ENCODE measurements at regions not wholly inside any gene's neighbourhood (a gene's known extent, or its start where the extent isn't known, plus 50 kb on each side); places are given as distances from the start of the nearest gene placed in this dataset.

DNA sequence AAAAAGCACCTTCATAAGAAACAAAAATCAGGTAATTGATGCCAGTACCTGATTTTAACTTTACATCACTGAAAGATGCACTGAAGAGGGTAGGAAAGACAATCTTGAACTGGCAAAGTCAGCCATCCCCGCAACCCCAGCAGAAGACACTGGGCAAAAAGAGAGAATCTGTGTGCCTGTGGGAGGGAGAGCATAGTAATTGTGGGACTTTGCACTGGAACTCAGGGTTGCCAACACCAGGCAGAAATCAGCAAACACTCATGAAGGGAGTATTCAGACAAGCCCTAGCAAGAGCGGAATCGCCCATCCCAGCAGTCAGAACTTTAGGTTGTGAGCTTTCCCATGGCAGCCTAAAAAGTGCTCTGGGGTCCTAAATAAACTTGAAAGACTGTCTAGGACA lies 344.6 kb upstream of the GJE1 start:
- Histone ChIP-seq H3K9me3 (ENCODE audit: low read depth) (no peaks in the 10 kb centered on the region), H3K4me3 (no peak overlapping the region), H3K4me2 (no peak overlapping the region), H3K79me2 (no peaks in the 10 kb centered on the region), H2AFZ (no peak overlapping the region), H4K20me1 (ENCODE audit: insufficient read depth, poor library complexity, severe bottlenecking) (no peaks in the 10 kb centered on the region), H3K9me2 (replicated peaks; ENCODE audit: insufficient read depth) (no peaks in the 10 kb centered on the region), H3K27ac (no peak overlapping the region), H3K4me1 (ENCODE audit: insufficient read depth) (no peaks in the 10 kb centered on the region), H3K36me3 (replicated peaks; ENCODE audit: insufficient read depth, low read depth) (no peaks in the 10 kb centered on the region), H3K27me3 (no peaks in the 10 kb centered on the region)
- no peak for DNase-seq (ENCODE audit: low spot score)
- 92% methylated on average over 3 of the region's 3 CpGs for WGBS (ENCODE audit: low lambda C conversion rate, missing lambda C conversion rate)
- TF ChIP-seq, protein P1, sequence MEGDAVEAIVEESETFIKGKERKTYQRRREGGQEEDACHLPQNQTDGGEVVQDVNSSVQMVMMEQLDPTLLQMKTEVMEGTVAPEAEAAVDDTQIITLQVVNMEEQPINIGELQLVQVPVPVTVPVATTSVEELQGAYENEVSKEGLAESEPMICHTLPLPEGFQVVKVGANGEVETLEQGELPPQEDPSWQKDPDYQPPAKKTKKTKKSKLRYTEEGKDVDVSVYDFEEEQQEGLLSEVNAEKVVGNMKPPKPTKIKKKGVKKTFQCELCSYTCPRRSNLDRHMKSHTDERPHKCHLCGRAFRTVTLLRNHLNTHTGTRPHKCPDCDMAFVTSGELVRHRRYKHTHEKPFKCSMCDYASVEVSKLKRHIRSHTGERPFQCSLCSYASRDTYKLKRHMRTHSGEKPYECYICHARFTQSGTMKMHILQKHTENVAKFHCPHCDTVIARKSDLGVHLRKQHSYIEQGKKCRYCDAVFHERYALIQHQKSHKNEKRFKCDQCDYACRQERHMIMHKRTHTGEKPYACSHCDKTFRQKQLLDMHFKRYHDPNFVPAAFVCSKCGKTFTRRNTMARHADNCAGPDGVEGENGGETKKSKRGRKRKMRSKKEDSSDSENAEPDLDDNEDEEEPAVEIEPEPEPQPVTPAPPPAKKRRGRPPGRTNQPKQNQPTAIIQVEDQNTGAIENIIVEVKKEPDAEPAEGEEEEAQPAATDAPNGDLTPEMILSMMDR (IDR thresholded peaks at IDR 0.05; ENCODE audit: poor library complexity) = no peak
- no peak for TF ChIP-seq EZH2phosphoT487 (IDR thresholded peaks at IDR 0.05; ENCODE audit: low read depth, severe bottlenecking, unreplicated experiment)
- no peak for TF ChIP-seq EZH2 (IDR thresholded peaks at IDR 0.05; ENCODE audit: borderline replicate concordance)

DNA sequence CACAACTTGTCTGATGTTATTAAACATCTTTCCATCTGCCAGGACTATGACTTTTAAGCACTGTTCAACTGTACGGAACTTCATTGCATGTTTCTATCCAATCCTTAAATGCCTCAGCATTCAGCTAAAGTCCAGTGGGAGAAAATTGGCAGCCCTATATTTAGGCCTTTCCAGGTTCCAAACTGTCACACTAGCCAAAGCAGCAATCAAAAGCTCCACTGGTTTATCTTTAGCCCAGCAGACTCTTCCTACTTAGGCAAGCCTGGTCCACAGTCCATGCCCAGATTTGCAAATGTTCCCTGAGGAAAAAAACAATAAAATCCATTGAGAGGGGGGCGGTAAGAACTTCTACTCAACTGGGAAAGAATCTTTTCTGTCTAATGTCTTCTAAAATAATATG lies 349.1 kb upstream of the GJE1 start:
- Histone ChIP-seq H3K4me1 (ENCODE audit: insufficient read depth) (no peaks in the 10 kb centered on the region), H3K9me2 (replicated peaks; ENCODE audit: insufficient read depth) (no peaks in the 10 kb centered on the region), H4K20me1 (ENCODE audit: insufficient read depth, poor library complexity, severe bottlenecking) (no peaks in the 10 kb centered on the region), H3K9me3 (ENCODE audit: low read depth) (no peaks in the 10 kb centered on the region), H3K4me2 (no peak overlapping the region), H3K4me3 (no peak overlapping the region), H3K79me2 (no peaks in the 10 kb centered on the region), H3K36me3 (replicated peaks; ENCODE audit: insufficient read depth, low read depth) (no peaks in the 10 kb centered on the region), H3K27me3 (no peaks in the 10 kb centered on the region), H2AFZ (no peak overlapping the region), H3K27ac (no peak overlapping the region)
- WGBS (ENCODE audit: low lambda C conversion rate, missing lambda C conversion rate) = 87% methylated on average over 2 of the region's 2 CpGs
- no peak for DNase-seq (ENCODE audit: low spot score)
- TF ChIP-seq, protein P1 (IDR thresholded peaks at IDR 0.05; ENCODE audit: poor library complexity) = no peak
- TF ChIP-seq EZH2 (IDR thresholded peaks at IDR 0.05; ENCODE audit: borderline replicate concordance) (no peak), EZH2phosphoT487 (IDR thresholded peaks at IDR 0.05; ENCODE audit: low read depth, severe bottlenecking, unreplicated experiment) (no peak)

DNA sequence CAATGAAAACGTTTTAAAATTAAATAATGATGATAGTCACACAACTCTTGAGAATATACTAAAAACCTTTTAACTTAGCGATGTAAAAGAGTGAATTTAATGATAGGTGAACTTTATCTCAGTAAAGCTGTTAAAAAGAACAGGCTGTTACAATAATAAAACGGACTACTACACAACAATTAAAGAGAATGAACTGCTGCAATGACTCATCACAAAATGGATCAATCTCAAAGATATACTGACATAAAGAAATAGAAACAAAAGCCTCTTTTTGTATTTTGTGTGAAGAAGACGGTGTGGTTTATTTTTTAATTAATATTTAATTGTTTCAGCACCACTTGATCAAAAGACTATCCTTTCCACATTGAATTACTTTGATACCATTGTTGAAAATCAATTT lies 352.4 kb upstream of the GJE1 start:
- no peak for TF ChIP-seq EZH2phosphoT487 (IDR thresholded peaks at IDR 0.05; ENCODE audit: low read depth, severe bottlenecking, unreplicated experiment)
- TF ChIP-seq, protein P1 (IDR thresholded peaks at IDR 0.05; ENCODE audit: poor library complexity) = no peak
- TF ChIP-seq EZH2 (IDR thresholded peaks at IDR 0.05; ENCODE audit: borderline replicate concordance) = no peak
- Histone ChIP-seq H2AFZ (no peak overlapping the region), H3K9me2 (replicated peaks; ENCODE audit: insufficient read depth) (no peaks in the 10 kb centered on the region), H3K4me1 (ENCODE audit: insufficient read depth) (no peaks in the 10 kb centered on the region), H3K4me2 (no peak overlapping the region), H3K27me3 (no peaks in the 10 kb centered on the region), H3K27ac (no peak overlapping the region), H3K9me3 (ENCODE audit: low read depth) (no peaks in the 10 kb centered on the region), H3K36me3 (replicated peaks; ENCODE audit: insufficient read depth, low read depth) (no peaks in the 10 kb centered on the region), H3K4me3 (no peak overlapping the region), H4K20me1 (ENCODE audit: insufficient read depth, poor library complexity, severe bottlenecking) (no peaks in the 10 kb centered on the region), H3K79me2 (no peaks in the 10 kb centered on the region)
- WGBS (ENCODE audit: low lambda C conversion rate, missing lambda C conversion rate) = 70% methylated on average over 4 of the region's 4 CpGs
- DNase-seq (ENCODE audit: low spot score) = no peak

DNA sequence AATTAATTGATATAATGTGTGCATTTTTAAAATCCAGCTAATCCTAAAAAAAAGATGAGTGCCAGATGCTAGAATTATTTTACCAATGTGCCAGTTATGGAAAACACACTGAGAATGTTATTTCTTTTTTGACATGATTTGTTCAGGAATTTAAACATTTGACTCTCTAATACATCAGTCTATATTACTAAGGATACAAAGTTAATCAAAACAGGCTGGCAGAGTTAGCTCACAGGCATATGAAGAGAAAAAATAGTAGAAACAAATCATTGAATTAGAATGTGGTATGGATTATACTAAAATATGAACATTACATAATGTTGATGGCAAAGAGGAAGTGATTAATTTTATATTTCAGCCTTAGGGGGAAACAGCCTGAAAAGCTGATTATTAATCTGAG lies 368.3 kb upstream of the GJE1 start:
- Histone ChIP-seq H3K4me1 (ENCODE audit: insufficient read depth) (no peaks in the 10 kb centered on the region), H3K9me2 (replicated peaks; ENCODE audit: insufficient read depth) (no peaks in the 10 kb centered on the region), H4K20me1 (ENCODE audit: insufficient read depth, poor library complexity, severe bottlenecking) (no peaks in the 10 kb centered on the region), H3K9me3 (ENCODE audit: low read depth) (no peaks in the 10 kb centered on the region), H3K79me2 (no peaks in the 10 kb centered on the region), H3K27ac (no peak overlapping the region), H2AFZ (no peak overlapping the region), H3K4me3 (no peak overlapping the region), H3K27me3 (no peaks in the 10 kb centered on the region), H3K4me2 (no peak overlapping the region), H3K36me3 (replicated peaks; ENCODE audit: insufficient read depth, low read depth) (no peaks in the 10 kb centered on the region)
- no peak for DNase-seq (ENCODE audit: low spot score)
- TF ChIP-seq, protein P1 (IDR thresholded peaks at IDR 0.05; ENCODE audit: poor library complexity) = no peak

Data from hepatocyte (in vitro differentiated cells).